Neuronal stem cell (in vitro differentiated cells): ENCODE measurements at regions not wholly inside any gene's neighbourhood (a gene's known extent, or its start where the extent isn't known, plus 50 kb on each side); places are given as distances from the start of the nearest gene placed in this dataset.
A peak's percentile ranks its signal among the peaks of the same experiment; 100 is the strongest.

Experiments
- DNase-seq: peaks from one replicate; pipeline ENCODE4 v3.0.0-alpha.2; 2013; ENCODE audit warnings: low spot score
- H2AFZ ChIP-seq: one replicate; pipeline ENCODE4 v1.6.1; 2013; ENCODE audit warnings: mild to moderate bottlenecking, low read length, inconsistent platforms
- H2AK5ac ChIP-seq: 2 replicates; pipeline ENCODE4 v1.6.1; 2013; ENCODE audit warnings: low read depth, mild to moderate bottlenecking, inconsistent platforms, low read length, moderate library complexity, mixed read lengths
- H2BK120ac ChIP-seq: 2 replicates; pipeline ENCODE4 v1.6.1; 2013; ENCODE audit warnings: low read depth, mild to moderate bottlenecking, inconsistent platforms, low read length, moderate library complexity, mixed read lengths
- H2BK12ac ChIP-seq: one replicate; pipeline ENCODE4 v1.6.1; 2013; ENCODE audit warnings: low read length, inconsistent platforms
- H2BK15ac ChIP-seq: 2 replicates; pipeline ENCODE4 v1.6.1; 2013; ENCODE audit warnings: mild to moderate bottlenecking, low read length, inconsistent platforms, mixed read lengths
- H2BK5ac ChIP-seq: one replicate; pipeline ENCODE4 v1.6.1; 2013; ENCODE audit warnings: inconsistent platforms, mild to moderate bottlenecking, low read length, moderate library complexity
- H3K14ac ChIP-seq: one replicate; pipeline ENCODE4 v1.6.1; 2013; ENCODE audit warnings: low read length, inconsistent platforms
- H3K18ac ChIP-seq: 2 replicates; pipeline ENCODE4 v1.6.1; 2013; ENCODE audit warnings: low read length, inconsistent platforms
- H3K23ac ChIP-seq: 2 replicates; pipeline ENCODE4 v1.6.1; 2013; ENCODE audit warnings: low read depth, mild to moderate bottlenecking, mixed read lengths, low read length, inconsistent platforms; ENCODE audit not compliant: poor library complexity
- H3K27ac ChIP-seq: replicated peaks from 3 replicates; pipeline ENCODE4 v1.5.1; 2013; ENCODE audit warnings: low read length, inconsistent platforms
- H3K27me3 ChIP-seq, 3 experiments: 2 replicates each; pipeline ENCODE4 v1.6.1; 2013; ENCODE audit warnings: low read length in 3 of 3, mild to moderate bottlenecking in 2 of 3, inconsistent platforms in 1 of 3, low read depth in 1 of 3, mixed read lengths in 1 of 3, moderate library complexity in 1 of 3; ENCODE audit not compliant: control insufficient read depth in 3 of 3, insufficient read depth in 3 of 3
- H3K36me3 ChIP-seq, 2 donors: replicated peaks in 1 of 2; 2 replicates each; pipeline ENCODE4 v1.6.1; 2013; ENCODE audit warnings: low read length in 2 of 2; ENCODE audit not compliant: control insufficient read depth in 2 of 2, insufficient read depth in 2 of 2
- H3K4ac ChIP-seq: 2 replicates; pipeline ENCODE4 v1.6.1; 2013; ENCODE audit warnings: inconsistent platforms, mild to moderate bottlenecking, low read length, moderate library complexity
- H3K4me1 ChIP-seq, 2 donors: 1 replicate in 1 of 2; 2 replicates in 1 of 2; pipeline ENCODE4 v1.6.1; 2013; ENCODE audit warnings: low read length in 2 of 2, low read depth in 1 of 2; ENCODE audit not compliant: control insufficient read depth in 2 of 2, insufficient read depth in 1 of 2
- H3K4me2 ChIP-seq: one replicate; pipeline ENCODE4 v1.6.1; 2013; ENCODE audit warnings: mild to moderate bottlenecking, low read length, inconsistent platforms; ENCODE audit not compliant: insufficient read depth, poor library complexity, severe bottlenecking
- H3K4me3 ChIP-seq, 2 donors: 2 replicates each; pipeline ENCODE4 v1.5.1; 2013; ENCODE audit warnings: low read length in 2 of 2, mild to moderate bottlenecking in 2 of 2, inconsistent platforms in 1 of 2, moderate library complexity in 1 of 2
- H3K79me1 ChIP-seq: one replicate; pipeline ENCODE4 v1.6.1; 2013; ENCODE audit warnings: low read depth, mild to moderate bottlenecking, inconsistent platforms, low read length, moderate library complexity
- H3K9ac ChIP-seq: one replicate; pipeline ENCODE4 v1.6.1; 2013; ENCODE audit warnings: mild to moderate bottlenecking, low read depth, low read length, inconsistent platforms; ENCODE audit not compliant: poor library complexity
- H3K9me3 ChIP-seq, 2 donors: replicated peaks in 1 of 2; 2 replicates each; pipeline versions ENCODE3 to v1.6.1; 2013; ENCODE audit warnings: low read length in 2 of 2, mild to moderate bottlenecking in 2 of 2, inconsistent platforms in 1 of 2, low read depth in 1 of 2, mixed read lengths in 1 of 2, moderate library complexity in 1 of 2; ENCODE audit not compliant: control insufficient read depth in 2 of 2, insufficient read depth in 1 of 2
- H4K8ac ChIP-seq: one replicate; pipeline ENCODE4 v1.6.1; 2013; ENCODE audit warnings: low read depth, mild to moderate bottlenecking, inconsistent platforms, low read length, moderate library complexity
- H4K91ac ChIP-seq: one replicate; pipeline ENCODE4 v1.6.1; 2013; ENCODE audit warnings: low read length, low read depth, mild to moderate bottlenecking, inconsistent platforms; ENCODE audit not compliant: poor library complexity
- WGBS, 2 donors: extraction: QIAGEN DNeasy Blood & Tissue Kit; methylation state at CpG; one replicate each; pipeline ENCODE4 v1.1.7; 2013; ENCODE audit warnings: missing lambda C conversion rate in 2 of 2, mixed read lengths in 1 of 2; ENCODE audit not compliant: insufficient read length in 2 of 2, insufficient replicate concordance in 1 of 2; ENCODE audit errors: extremely low coverage in 2 of 2; 5-methylcytosine and 5-hydroxymethylcytosine counted together

DNA sequence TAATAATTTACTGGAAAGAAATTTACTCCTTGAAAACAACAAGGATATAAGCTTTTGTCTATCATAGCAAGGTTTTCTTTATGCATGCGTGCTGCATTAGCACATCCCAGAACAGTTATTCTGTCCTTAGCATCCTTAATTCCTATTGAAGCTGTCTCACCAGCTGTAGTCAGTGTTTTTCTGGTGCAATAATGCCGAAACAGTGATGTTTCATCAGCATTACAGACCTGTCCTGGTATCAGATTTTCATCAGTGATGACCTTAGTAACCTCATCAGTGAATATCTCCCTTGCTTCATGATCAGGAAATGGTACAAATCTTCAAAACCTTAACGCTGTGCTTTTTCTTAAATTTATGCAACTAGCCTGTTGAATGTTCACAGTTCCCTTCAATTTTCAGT is 264.7 kb upstream of the STARD13 start:
- Histone ChIP-seq H2BK15ac (no peak overlapping the region), H3K4me1 (no peaks in the 10 kb centered on the region), H3K14ac (no peak overlapping the region), H3K4me2 (no peak overlapping the region), H3K4ac (no peak overlapping the region), H2BK120ac (no peak overlapping the region), H2AK5ac (no peak overlapping the region), H2AFZ (no peak overlapping the region), H3K18ac (no peak overlapping the region), H3K4me3 (no peak overlapping the region), H2BK5ac (no peak overlapping the region), H3K36me3 (no peaks in the 10 kb centered on the region), H3K23ac (no peak overlapping the region), H3K27ac (no peak overlapping the region), H3K27me3 (no peaks in the 10 kb centered on the region), H2BK12ac (no peak overlapping the region), H3K9ac (no peak overlapping the region), H4K8ac (no peak overlapping the region), H3K9me3 (peaks cover 0 to 1% of the 10 kb centered on the region in 2 donors), H3K79me1 (no peaks in the 10 kb centered on the region), H4K91ac (no peak overlapping the region)
- no peak for DNase-seq
- no CpG with 5 or more reads among the region's 3 CpGs for WGBS, 2 donors

DNA sequence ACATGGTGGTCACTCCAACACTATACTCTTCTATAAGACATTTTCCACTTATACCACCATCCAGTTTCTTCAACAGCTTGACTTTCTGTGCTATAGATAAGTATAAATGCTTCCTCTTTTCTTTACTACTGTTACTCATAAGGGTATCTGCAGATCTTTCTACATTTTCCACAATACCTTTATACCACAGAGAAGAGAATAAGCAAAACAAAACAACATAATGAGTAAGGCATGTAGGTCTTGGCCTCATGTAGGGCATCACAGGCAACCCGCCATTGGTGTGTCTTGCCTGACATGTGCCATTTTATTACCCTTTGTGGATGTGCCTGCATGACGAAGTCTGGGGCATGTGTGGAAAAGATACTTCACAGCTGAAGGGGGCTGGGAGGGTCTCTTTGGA is 265.3 kb upstream of the STARD13 start:
- no peak for DNase-seq
- no peaks in the 10 kb centered on the region for H3K9me3 ChIP-seq
- H3K14ac ChIP-seq: no peak overlapping the region
- no peak overlapping the region for H3K23ac ChIP-seq
- no peak overlapping the region for H2BK12ac ChIP-seq
- no CpG with 5 or more reads among the region's 2 CpGs for WGBS, 2 donors
- H4K8ac ChIP-seq: no peak overlapping the region
- H3K27me3 ChIP-seq: no peaks in the 10 kb centered on the region
- no peak overlapping the region for H4K91ac ChIP-seq
- H2AK5ac ChIP-seq: no peak overlapping the region
- no peak overlapping the region for H3K4me2 ChIP-seq
- H3K27ac ChIP-seq: no peak overlapping the region
- H3K36me3 ChIP-seq: no peaks in the 10 kb centered on the region
- H3K79me1 ChIP-seq: no peaks in the 10 kb centered on the region
- H3K4me1 ChIP-seq: no peaks in the 10 kb centered on the region
- no peak overlapping the region for H2BK5ac ChIP-seq
- H2AFZ ChIP-seq: no peak overlapping the region
- no peak overlapping the region for H3K18ac ChIP-seq
- H3K4ac ChIP-seq: no peak overlapping the region
- H2BK15ac ChIP-seq: no peak overlapping the region
- H3K4me3 ChIP-seq: no peak overlapping the region
- H3K9ac ChIP-seq: no peak overlapping the region
- no peak overlapping the region for H2BK120ac ChIP-seq

GRCh38 chr13:33554919-33555791 is 262.8 kb upstream of the RFC3 start:
- no CpG with 5 or more reads among the region's 3 CpGs for WGBS, 2 donors
- no peaks in the 10 kb centered on the region for H3K27me3 ChIP-seq
- H3K27ac ChIP-seq: no peak overlapping the region
- H3K23ac ChIP-seq: no peak overlapping the region
- no peak overlapping the region for H2BK15ac ChIP-seq
- H3K4ac ChIP-seq: no peak overlapping the region
- H3K9me3 ChIP-seq: peaks cover 0 to 2% of the 10 kb centered on the region in 2 donors
- no peak overlapping the region for H3K4me2 ChIP-seq
- H3K36me3 ChIP-seq: no peaks in the 10 kb centered on the region
- H2AK5ac ChIP-seq: no peak overlapping the region
- H2BK120ac ChIP-seq: no peak overlapping the region
- no peak overlapping the region for H2BK5ac ChIP-seq
- no peak overlapping the region for H2BK12ac ChIP-seq
- H3K14ac ChIP-seq: no peak overlapping the region
- peak overlapping the region; percentile 42 for H2AFZ ChIP-seq
- H3K9ac ChIP-seq: no peak overlapping the region
- H4K91ac ChIP-seq: no peak overlapping the region
- DNase-seq: no peak
- H3K4me3 ChIP-seq: no peak overlapping the region
- no peak overlapping the region for H4K8ac ChIP-seq
- H3K79me1 ChIP-seq: no peaks in the 10 kb centered on the region
- H3K18ac ChIP-seq: no peak overlapping the region
- no peaks in the 10 kb centered on the region for H3K4me1 ChIP-seq

GRCh38 chr13:33556828-33557227 is 261.1 kb upstream of the RFC3 start:
- DNase-seq: no peak
- H3K18ac ChIP-seq: no peak overlapping the region
- H2BK5ac ChIP-seq: no peak overlapping the region
- H3K23ac ChIP-seq: no peak overlapping the region
- WGBS, 2 donors: no CpG with 5 or more reads among the region's 1 CpG
- no peaks in the 10 kb centered on the region for H3K4me1 ChIP-seq
- H3K9ac ChIP-seq: no peak overlapping the region
- H2BK15ac ChIP-seq: no peak overlapping the region
- H3K9me3 ChIP-seq: peaks cover 0 to 2% of the 10 kb centered on the region in 2 donors
- H4K91ac ChIP-seq: no peak overlapping the region
- no peaks in the 10 kb centered on the region for H3K79me1 ChIP-seq
- no peaks in the 10 kb centered on the region for H3K27me3 ChIP-seq
- H3K14ac ChIP-seq: no peak overlapping the region
- no peak overlapping the region for H3K4ac ChIP-seq
- no peak overlapping the region for H3K4me2 ChIP-seq
- no peak overlapping the region for H3K4me3 ChIP-seq
- no peak overlapping the region for H3K27ac ChIP-seq
- H2AK5ac ChIP-seq: no peak overlapping the region
- H2BK120ac ChIP-seq: no peak overlapping the region
- peak overlapping the region; percentile 39 for H2AFZ ChIP-seq
- H3K36me3 ChIP-seq: no peaks in the 10 kb centered on the region
- H2BK12ac ChIP-seq: no peak overlapping the region
- H4K8ac ChIP-seq: no peak overlapping the region
